Right ventricle myocardium inferior (tissue), 1 donor: ENCODE measurements at regions not wholly inside any gene's neighbourhood (a gene's known extent, or its start where the extent isn't known, plus 50 kb on each side); places are given as distances from the start of the nearest gene placed in this dataset.
"Not testable (repeated sequence)": the region's sequence is repeated elsewhere in the genome, so short reads cannot be mapped to it uniquely, and the experiment has no call there.

Source experiments
- ATAC-seq: fragments of 200-7000 bp; cut with Tn5 transposase; one replicate; pipeline ENCODE4 v1.9.1; 2020; ENCODE audit warnings: mild to moderate bottlenecking, moderate library complexity
- DNase-seq: peaks from one replicate; pipeline ENCODE4 v3.0.0; 2021; ENCODE audit errors: missing footprints
- intact Hi-C: fragments of 100-400 bp; cut with DNase I; formaldehyde crosslinking; loops from one replicate; pipeline ENCODE4 v1.11.0; 2022
- donor health status: DM: no; HTN: yes; CAD: no; lungs with severe emphysema.

- intact Hi-C loops = no loop called here
- no peak for DNase-seq
- no peak for ATAC-seq
Observed at GRCh38 chr2:238716585-238716984, 131.3 kb upstream of the TWIST2 start.

- intact Hi-C loops = no loop called here
Observed at GRCh38 chr2:238717084-238717483, 130.8 kb upstream of the TWIST2 start.

GRCh38 chr2:238719641-238720040, 128.2 kb upstream of the TWIST2 start:
- ATAC-seq (no peak), DNase-seq (no peak)
- intact Hi-C loops = loop anchor here (5.0 kb wide), 1 partner anchor 68 kb away; no protein-coding TSS in a partner anchor

More at GRCh38 chr2:238717084-238717483, 130.8 kb upstream of the TWIST2 start:
- ATAC-seq (no peak), DNase-seq (no peak)

- ATAC-seq = peak; percentile 57
- DNase-seq = no peak
- intact Hi-C loops = loop anchor here (5.0 kb wide), 1 partner anchor 67 kb away; no protein-coding TSS in a partner anchor
Observed at GRCh38 chr2:238720232-238720672, 127.6 kb upstream of the TWIST2 start.

- DNase-seq (no peak), ATAC-seq (no peak)
- intact Hi-C loops = loop anchor here (5.0 kb wide), 1 partner anchor 65 kb away; no protein-coding TSS in a partner anchor
Observed at GRCh38 chr2:238722181-238722580, 125.7 kb upstream of the TWIST2 start.

GRCh38 chr2:238722883-238723282, 125.0 kb upstream of the TWIST2 start:
- intact Hi-C loops = loop anchor here (5.0 kb wide), 1 partner anchor 64 kb away; no protein-coding TSS in a partner anchor
- ATAC-seq (no peak), DNase-seq (no peak)

- intact Hi-C loops = loop anchor here (5.0 kb wide), 1 partner anchor 63 kb away; no protein-coding TSS in a partner anchor
Observed at GRCh38 chr2:238723740-238724320, 124.1 kb upstream of the TWIST2 start.

GRCh38 chr2:238724728-238725127, 123.2 kb upstream of the TWIST2 start:
- ATAC-seq = no peak
- intact Hi-C loops = loop anchor here (5.0 kb wide), 1 partner anchor 63 kb away; no protein-coding TSS in a partner anchor
- DNase-seq = no peak

More at GRCh38 chr2:238723740-238724320, 124.1 kb upstream of the TWIST2 start:
- ATAC-seq, DNase-seq: not testable (repeated sequence)

GRCh38 chr2:238725298-238725697, 122.6 kb upstream of the TWIST2 start:
- ATAC-seq (no peak), DNase-seq (no peak)
- intact Hi-C loops = no loop called here

- intact Hi-C loops = no loop called here
- no peak for DNase-seq
Observed at GRCh38 chr2:238726670-238727584, 121.0 kb upstream of the TWIST2 start.

GRCh38 chr2:238727585-238728329, 120.1 kb upstream of the TWIST2 start:
- DNase-seq = peak; percentile 78
- ATAC-seq = peak; percentile 77
- intact Hi-C loops = no loop called here

More at GRCh38 chr2:238726670-238727584, 121.0 kb upstream of the TWIST2 start:
- no peak for ATAC-seq

GRCh38 chr2:238728330-238729260, 119.3 kb upstream of the TWIST2 start:
- peak; percentile 64 for ATAC-seq
- no peak for DNase-seq
- intact Hi-C loops = no loop called here

GRCh38 chr2:238729261-238729935, 118.5 kb upstream of the TWIST2 start:
- ATAC-seq = no peak
- no peak for DNase-seq
- intact Hi-C loops = no loop called here

- DNase-seq = no peak
- intact Hi-C loops = no loop called here
Observed at GRCh38 chr2:238730001-238730669, 117.8 kb upstream of the TWIST2 start.

GRCh38 chr2:238730881-238731280, 117.0 kb upstream of the TWIST2 start:
- DNase-seq (no peak), ATAC-seq (no peak)
- intact Hi-C loops = no loop called here

More at GRCh38 chr2:238730001-238730669, 117.8 kb upstream of the TWIST2 start:
- no peak for ATAC-seq

GRCh38 chr2:238731961-238732360, 115.9 kb upstream of the TWIST2 start:
- DNase-seq = no peak
- ATAC-seq = no peak
- intact Hi-C loops = no loop called here

GRCh38 chr2:238738917-238739316, 109.0 kb upstream of the TWIST2 start:
- intact Hi-C loops = no loop called here
- ATAC-seq = no peak
- DNase-seq = no peak
